ENCODE measurements at regions not wholly inside any gene's neighbourhood (a gene's known extent, or its start where the extent isn't known, plus 50 kb on each side); places are given as distances from the start of the nearest gene placed in this dataset.
A peak's percentile ranks its signal among the peaks of the same experiment; 100 is the strongest.

DNA sequence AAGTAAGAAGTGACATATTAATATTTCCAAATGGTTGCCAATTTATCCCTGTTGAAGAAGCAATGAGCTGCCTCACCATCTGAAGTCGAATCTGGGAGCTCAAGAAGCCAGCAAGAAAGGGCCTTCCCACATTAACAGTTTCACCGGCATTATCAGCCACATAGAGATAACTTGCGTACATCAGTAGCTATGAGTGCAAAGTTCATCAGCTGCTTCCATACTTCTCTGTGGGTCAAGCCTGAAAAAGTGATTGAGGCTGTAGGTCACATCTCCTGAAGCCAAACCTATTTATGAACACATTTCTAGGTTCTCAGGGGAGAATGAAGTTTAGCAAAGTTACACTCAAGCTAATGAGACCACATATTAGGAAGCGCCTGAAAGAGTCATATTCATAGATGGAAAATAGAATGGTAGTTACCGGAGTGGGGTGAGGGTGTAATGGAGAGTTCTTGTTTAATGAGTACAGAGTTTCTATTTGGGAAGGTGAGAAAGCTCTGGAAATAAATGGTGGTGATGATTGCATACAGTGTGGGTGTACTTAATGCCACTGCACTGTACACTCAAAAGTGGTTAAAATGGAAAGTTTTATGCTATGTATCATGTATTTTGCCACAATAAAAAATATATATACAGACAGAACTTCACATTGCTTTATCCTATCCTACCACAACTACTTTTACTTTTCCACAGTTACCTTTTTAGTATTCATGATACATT is 189.3 kb upstream of the SP4 start:
- Histone ChIP-seq H3K4me3 (ENCODE audit: low read length) (no peak overlapping the region), H3K9me3 (ENCODE audit: control insufficient read depth, low read length) (no peaks in the 10 kb centered on the region), H3K4me1 (ENCODE audit: control insufficient read depth, insufficient read depth, low read length) (no peaks in the 10 kb centered on the region), H3K9ac (ENCODE audit: low read length) (no peak overlapping the region), H3K36me3 (ENCODE audit: control insufficient read depth, insufficient read depth, low read length, severe bottlenecking) (no peaks in the 10 kb centered on the region), H3K27me3 (replicated peaks; ENCODE audit: control insufficient read depth, insufficient read depth, low read length) (no peaks in the 10 kb centered on the region)
- DNase-seq (ENCODE audit: low read depth): no peak

DNA sequence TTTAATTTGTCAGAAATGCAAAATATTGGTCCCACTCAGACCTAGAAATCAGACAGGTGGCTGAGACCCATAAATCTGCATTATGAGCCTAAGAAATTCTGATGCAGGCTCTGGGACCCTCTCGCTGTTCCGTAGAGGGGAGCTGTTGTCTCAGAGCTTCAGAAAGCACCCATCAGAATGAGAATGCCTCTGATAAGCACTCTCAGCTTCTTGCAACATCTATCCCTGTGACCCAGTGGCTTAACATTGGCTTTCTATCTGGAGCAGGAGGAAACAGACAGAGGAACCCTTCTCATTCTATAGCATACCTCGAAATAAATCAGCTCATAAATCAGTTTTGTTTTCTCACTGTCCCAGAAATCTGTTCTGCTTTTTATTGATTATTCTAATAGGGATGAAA is 184.6 kb upstream of the SP4 start:
- H3K4me1 ChIP-seq (ENCODE audit: control insufficient read depth, insufficient read depth, low read length): no peaks in the 10 kb centered on the region
- peaks cover 21% of the 10 kb centered on the region for H3K27me3 ChIP-seq (replicated peaks; ENCODE audit: control insufficient read depth, insufficient read depth, low read length)
- no peaks in the 10 kb centered on the region for H3K36me3 ChIP-seq (ENCODE audit: control insufficient read depth, insufficient read depth, low read length, severe bottlenecking)
- no peak for DNase-seq (ENCODE audit: low read depth)
- H3K9ac ChIP-seq (ENCODE audit: low read length): no peak overlapping the region
- no peak overlapping the region for H3K4me3 ChIP-seq (ENCODE audit: low read length)
- no peaks in the 10 kb centered on the region for H3K9me3 ChIP-seq (ENCODE audit: control insufficient read depth, low read length)

DNA sequence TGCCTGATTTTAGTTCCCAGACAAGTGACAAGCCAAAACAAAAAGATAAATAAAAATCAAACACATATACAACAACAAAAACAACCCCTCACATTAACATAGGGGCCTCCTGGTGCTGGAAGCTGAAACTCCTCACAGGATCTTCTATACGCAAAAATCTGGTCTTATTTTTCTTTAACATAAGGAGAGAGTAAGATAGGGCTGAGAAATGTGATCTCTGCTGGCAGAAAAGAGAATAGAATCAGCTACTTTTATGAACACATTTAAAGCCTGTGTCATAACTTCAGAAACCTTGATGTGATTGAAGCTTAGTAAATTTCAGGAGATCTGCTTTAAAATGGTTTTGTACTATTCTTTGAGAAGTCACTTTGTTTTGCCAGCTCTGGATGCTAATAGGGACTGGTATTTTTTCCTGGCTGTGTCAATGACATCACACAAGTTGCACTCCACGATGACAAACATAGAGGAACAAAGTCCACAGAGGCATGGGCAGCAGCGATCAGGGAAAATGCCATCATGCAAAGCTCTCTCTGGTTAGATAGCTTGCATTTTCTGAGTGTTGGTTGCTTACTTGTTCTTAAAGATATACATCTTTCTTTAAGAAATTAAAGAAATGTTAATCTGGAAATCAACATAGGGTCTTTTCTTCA is 176.6 kb upstream of the SP4 start:
- H3K27me3 ChIP-seq (replicated peaks; ENCODE audit: control insufficient read depth, insufficient read depth, low read length): peaks cover 57% of the 10 kb centered on the region
- no peaks in the 10 kb centered on the region for H3K4me1 ChIP-seq (ENCODE audit: control insufficient read depth, insufficient read depth, low read length)
- no peak overlapping the region for H3K9ac ChIP-seq (ENCODE audit: low read length)
- no peaks in the 10 kb centered on the region for H3K9me3 ChIP-seq (ENCODE audit: control insufficient read depth, low read length)
- no peaks in the 10 kb centered on the region for H3K36me3 ChIP-seq (ENCODE audit: control insufficient read depth, insufficient read depth, low read length, severe bottlenecking)
- DNase-seq (ENCODE audit: low read depth): no peak
- no peak overlapping the region for H3K4me3 ChIP-seq (ENCODE audit: low read length)

GRCh38 chr7:21253740-21254687 is 173.9 kb upstream of the SP4 start:
- Histone ChIP-seq H3K4me3 (ENCODE audit: low read length) (no peak overlapping the region), H3K9ac (ENCODE audit: low read length) (no peak overlapping the region), H3K27me3 (replicated peaks; ENCODE audit: control insufficient read depth, insufficient read depth, low read length) (peaks cover 49% of the 10 kb centered on the region), H3K36me3 (ENCODE audit: control insufficient read depth, insufficient read depth, low read length, severe bottlenecking) (no peaks in the 10 kb centered on the region), H3K4me1 (ENCODE audit: control insufficient read depth, insufficient read depth, low read length) (no peaks in the 10 kb centered on the region), H3K9me3 (ENCODE audit: control insufficient read depth, low read length) (no peaks in the 10 kb centered on the region)
- peak; percentile 68 for DNase-seq (ENCODE audit: low read depth)

DNA sequence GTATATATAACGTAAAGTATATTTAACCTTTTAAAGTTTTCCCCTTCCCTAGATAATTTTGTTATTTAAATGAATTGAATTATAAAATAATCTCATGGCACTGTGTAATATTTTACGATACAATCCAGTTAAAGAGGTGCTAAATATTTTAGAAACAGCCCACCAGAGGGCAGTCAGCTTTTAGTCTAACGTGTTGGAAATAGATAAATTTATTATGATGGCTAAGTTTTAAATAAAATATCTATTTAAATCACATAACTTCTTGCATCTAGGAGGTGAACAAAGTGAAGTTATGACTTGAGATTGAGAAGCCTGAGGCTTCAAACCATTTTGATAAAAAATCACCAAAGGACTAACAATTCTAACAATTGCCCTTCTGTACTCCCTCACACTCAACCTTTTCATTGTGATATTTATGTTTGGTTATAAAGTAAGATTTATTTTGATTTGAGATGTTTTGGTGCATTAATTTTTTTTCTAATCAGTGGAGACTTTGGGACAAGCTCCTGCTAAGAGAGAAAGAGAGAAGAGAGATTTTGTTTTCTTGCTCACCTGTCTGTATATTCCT is 171.5 kb upstream of the SP4 start:
- Histone ChIP-seq H3K9ac (ENCODE audit: low read length) (no peak overlapping the region), H3K9me3 (ENCODE audit: control insufficient read depth, low read length) (no peaks in the 10 kb centered on the region), H3K4me3 (ENCODE audit: low read length) (no peak overlapping the region), H3K4me1 (ENCODE audit: control insufficient read depth, insufficient read depth, low read length) (no peaks in the 10 kb centered on the region), H3K27me3 (replicated peaks; ENCODE audit: control insufficient read depth, insufficient read depth, low read length) (peaks cover 50% of the 10 kb centered on the region), H3K36me3 (ENCODE audit: control insufficient read depth, insufficient read depth, low read length, severe bottlenecking) (no peaks in the 10 kb centered on the region)
- DNase-seq (ENCODE audit: low read depth): peak; percentile 83

- DNase-seq (ENCODE audit: low read depth): no peak
- Histone ChIP-seq H3K9ac (ENCODE audit: low read length) (no peak overlapping the region), H3K4me1 (ENCODE audit: control insufficient read depth, insufficient read depth, low read length) (no peaks in the 10 kb centered on the region), H3K36me3 (ENCODE audit: control insufficient read depth, insufficient read depth, low read length, severe bottlenecking) (no peaks in the 10 kb centered on the region), H3K9me3 (ENCODE audit: control insufficient read depth, low read length) (no peaks in the 10 kb centered on the region), H3K27me3 (replicated peaks; ENCODE audit: control insufficient read depth, insufficient read depth, low read length) (peaks cover 9% of the 10 kb centered on the region), H3K4me3 (ENCODE audit: low read length) (no peak overlapping the region)
Observed at GRCh38 chr7:21260939-21261338, 166.9 kb upstream of the SP4 start.

- Histone ChIP-seq H3K4me1 (ENCODE audit: control insufficient read depth, insufficient read depth, low read length) (no peaks in the 10 kb centered on the region), H3K4me3 (ENCODE audit: low read length) (no peak overlapping the region), H3K27me3 (replicated peaks; ENCODE audit: control insufficient read depth, insufficient read depth, low read length) (peaks cover 8% of the 10 kb centered on the region), H3K36me3 (ENCODE audit: control insufficient read depth, insufficient read depth, low read length, severe bottlenecking) (no peaks in the 10 kb centered on the region), H3K9me3 (ENCODE audit: control insufficient read depth, low read length) (no peaks in the 10 kb centered on the region), H3K9ac (ENCODE audit: low read length) (no peak overlapping the region)
- peak; percentile 37 for DNase-seq (ENCODE audit: low read depth)
Observed at GRCh38 chr7:21261627-21262594, 166.0 kb upstream of the SP4 start.

- no peaks in the 10 kb centered on the region for H3K36me3 ChIP-seq (ENCODE audit: control insufficient read depth, insufficient read depth, low read length, severe bottlenecking)
- H3K9ac ChIP-seq (ENCODE audit: low read length): no peak overlapping the region
- H3K4me1 ChIP-seq (ENCODE audit: control insufficient read depth, insufficient read depth, low read length): no peaks in the 10 kb centered on the region
- no peak overlapping the region for H3K4me3 ChIP-seq (ENCODE audit: low read length)
- DNase-seq (ENCODE audit: low read depth): no peak
- H3K27me3 ChIP-seq (replicated peaks; ENCODE audit: control insufficient read depth, insufficient read depth, low read length): peaks cover 2% of the 10 kb centered on the region
- no peaks in the 10 kb centered on the region for H3K9me3 ChIP-seq (ENCODE audit: control insufficient read depth, low read length)
Observed at GRCh38 chr7:21269021-21269420, 158.9 kb upstream of the SP4 start.

GRCh38 chr7:21276471-21277035 is 151.3 kb upstream of the SP4 start:
- DNase-seq (ENCODE audit: low read depth): no peak
- H3K9ac ChIP-seq (ENCODE audit: low read length): no peak overlapping the region
- peaks cover 10% of the 10 kb centered on the region for H3K27me3 ChIP-seq (replicated peaks; ENCODE audit: control insufficient read depth, insufficient read depth, low read length)
- no peak overlapping the region for H3K4me3 ChIP-seq (ENCODE audit: low read length)
- H3K9me3 ChIP-seq (ENCODE audit: control insufficient read depth, low read length): no peaks in the 10 kb centered on the region
- H3K4me1 ChIP-seq (ENCODE audit: control insufficient read depth, insufficient read depth, low read length): no peaks in the 10 kb centered on the region
- no peaks in the 10 kb centered on the region for H3K36me3 ChIP-seq (ENCODE audit: control insufficient read depth, insufficient read depth, low read length, severe bottlenecking)

- no peak for DNase-seq (ENCODE audit: low read depth)
- Histone ChIP-seq H3K36me3 (ENCODE audit: control insufficient read depth, insufficient read depth, low read length, severe bottlenecking) (no peaks in the 10 kb centered on the region), H3K9me3 (ENCODE audit: control insufficient read depth, low read length) (no peaks in the 10 kb centered on the region), H3K4me3 (ENCODE audit: low read length) (no peak overlapping the region), H3K4me1 (ENCODE audit: control insufficient read depth, insufficient read depth, low read length) (no peaks in the 10 kb centered on the region), H3K9ac (ENCODE audit: low read length) (no peak overlapping the region), H3K27me3 (replicated peaks; ENCODE audit: control insufficient read depth, insufficient read depth, low read length) (peaks cover 12% of the 10 kb centered on the region)
Observed at GRCh38 chr7:21278944-21279343, 148.9 kb upstream of the SP4 start.

Measured in adipocyte (in vitro differentiated cells).